HEK293 (cell line): ENCODE measurements at regions not wholly inside any gene's neighbourhood (a gene's known extent, or its start where the extent isn't known, plus 50 kb on each side); places are given as distances from the start of the nearest gene placed in this dataset.

Experiments used
- CTCF ChIA-PET: fragments of 350-600 bp; formaldehyde crosslinking; extraction: SDS; loops from one replicate; lab custom pipeline; 2021; ENCODE audit warnings: antibody characterized with exemption; lab: Yijun Ruan, JAX
- POLR2A ChIA-PET: fragments of 300-600 bp; formaldehyde crosslinking; extraction: SDS; loops from one replicate; lab custom pipeline; 2020; ENCODE audit warnings: antibody characterized with exemption, inconsistent platforms; lab: Yijun Ruan, JAX
- H3K27ac ChIP-seq: fragments of 200-500 bp; sonication (Bioruptor generic); 2 replicates; pipeline ENCODE4 v1.5.1; 2014; ENCODE audit warnings: low read depth, low read length, control low read depth, inconsistent platforms; ENCODE audit errors: extremely low read depth
- H3K36me3 ChIP-seq, 2 experiments: fragments of 200-500 bp in 1 of 2; sonication (Bioruptor generic) in 1 of 2; 1 replicate in 1 of 2; 2 replicates in 1 of 2; pipeline ENCODE4 v1.5.1; 2014 to 2017; ENCODE audit warnings: inconsistent platforms in 2 of 2, low read length in 2 of 2; ENCODE audit not compliant: control insufficient read depth in 2 of 2, insufficient read depth in 1 of 2
- H3K4me1 ChIP-seq: fragments of 200-500 bp; sonication (Bioruptor generic); 2 replicates; pipeline ENCODE4 v1.5.1; 2014; ENCODE audit warnings: mild to moderate bottlenecking, low read length, inconsistent platforms; ENCODE audit not compliant: control insufficient read depth, insufficient read depth
- H3K4me3 ChIP-seq: 2 replicates; pipeline ENCODE4 v1.5.1; 2011; ENCODE audit warnings: low read depth, mild to moderate bottlenecking, control low read depth, low read length, moderate library complexity
- H3K9me3 ChIP-seq: fragments of 200-500 bp; sonication (Bioruptor generic); 2 replicates; pipeline ENCODE4 v1.5.1; 2014; ENCODE audit warnings: low read depth, low read length, inconsistent platforms; ENCODE audit not compliant: control insufficient read depth, insufficient read depth
- BCL11A ChIP-seq: fragments of 450-650 bp; formaldehyde crosslinking; IDR thresholded peaks from 2 replicates; pipeline ENCODE4 v1.5.1; 2016; ENCODE audit warnings: low read depth, missing biosample characterization, missing genetic modification characterization
- KLF10 ChIP-seq: fragments of 450-650 bp; IDR thresholded peaks from 2 replicates; pipeline ENCODE4 v1.5.1; 2018; ENCODE audit warnings: missing biosample characterization, mild to moderate bottlenecking, missing genetic modification characterization
- ZBTB8A ChIP-seq: fragments of 450-650 bp; formaldehyde crosslinking; IDR thresholded peaks from 2 replicates; pipeline ENCODE4 v1.5.1; 2016; ENCODE audit warnings: missing biosample characterization, missing genetic modification characterization
- ZNF112 ChIP-seq: fragments of 450-650 bp; formaldehyde crosslinking; IDR thresholded peaks from 2 replicates; pipeline ENCODE4 v1.5.0; 2017; ENCODE audit warnings: missing biosample characterization, missing genetic modification characterization
- ZNF155 ChIP-seq: fragments of 450-650 bp; formaldehyde crosslinking; IDR thresholded peaks from 2 replicates; pipeline ENCODE4 v1.5.1; 2016; ENCODE audit warnings: missing biosample characterization, missing genetic modification characterization
- ZNF16 ChIP-seq: fragments of 450-650 bp; formaldehyde crosslinking; IDR thresholded peaks from 2 replicates; pipeline ENCODE4 v1.5.1; 2016; ENCODE audit warnings: low read depth, missing biosample characterization, missing genetic modification characterization
- ZNF26 ChIP-seq: fragments of 450-650 bp; formaldehyde crosslinking; IDR thresholded peaks from 2 replicates; pipeline ENCODE4 v1.5.1; 2016; ENCODE audit warnings: missing biosample characterization, missing genetic modification characterization
- ZNF335 ChIP-seq: fragments of 450-650 bp; formaldehyde crosslinking; conservative IDR thresholded peaks from 2 replicates; pipeline ENCODE4 v1.5.1; 2016; ENCODE audit warnings: missing biosample characterization, missing genetic modification characterization
- ZNF366 ChIP-seq: fragments of 450-650 bp; formaldehyde crosslinking; conservative IDR thresholded peaks from 2 replicates; pipeline ENCODE4 v1.5.1; 2016; ENCODE audit warnings: missing biosample characterization, missing genetic modification characterization
- ZNF514 ChIP-seq: fragments of 450-650 bp; formaldehyde crosslinking; IDR thresholded peaks from 2 replicates; pipeline ENCODE4 v1.5.1; 2016; ENCODE audit warnings: missing biosample characterization, missing genetic modification characterization
- ZNF623 ChIP-seq: fragments of 450-650 bp; formaldehyde crosslinking; IDR thresholded peaks from 2 replicates; pipeline ENCODE4 v1.5.1; 2016; ENCODE audit warnings: missing biosample characterization, missing genetic modification characterization
- ZNF626 ChIP-seq: fragments of 450-650 bp; sonication (Bioruptor Pico); formaldehyde crosslinking; IDR thresholded peaks from 2 replicates; pipeline ENCODE4 v1.5.1; 2018; ENCODE audit warnings: missing biosample characterization, missing genetic modification characterization, inconsistent platforms
- ZNF629 ChIP-seq: fragments of 450-650 bp; formaldehyde crosslinking; IDR thresholded peaks from 2 replicates; pipeline ENCODE4 v1.5.1; 2017; ENCODE audit warnings: missing biosample characterization, missing genetic modification characterization
- ZNF677 ChIP-seq: fragments of 450-650 bp; IDR thresholded peaks from 2 replicates; pipeline ENCODE4 v1.5.0; 2018; ENCODE audit warnings: missing biosample characterization, mild to moderate bottlenecking, missing genetic modification characterization, moderate library complexity
- ZNF76 ChIP-seq: fragments of 450-650 bp; formaldehyde crosslinking; IDR thresholded peaks from 2 replicates; pipeline ENCODE4; 2016; ENCODE audit warnings: low read depth, missing biosample characterization, missing genetic modification characterization, borderline replicate concordance
- TF ChIP-seq, protein P1 (sequence below): fragments of 450-650 bp; formaldehyde crosslinking; IDR thresholded peaks from 2 replicates; pipeline ENCODE4 v1.5.1; 2016; ENCODE audit warnings: missing biosample characterization, missing genetic modification characterization
- TF ChIP-seq, protein P2 (sequence below): fragments of 450-650 bp; formaldehyde crosslinking; IDR thresholded peaks from 2 replicates; pipeline ENCODE4 v1.5.1; 2016; ENCODE audit warnings: missing biosample characterization, missing genetic modification characterization
- TF ChIP-seq, protein P3 (sequence below): fragments of 450-650 bp; formaldehyde crosslinking; IDR thresholded peaks from 2 replicates; pipeline ENCODE4 v1.5.1; 2016; ENCODE audit warnings: missing biosample characterization, missing genetic modification characterization
- TF ChIP-seq, protein P4 (sequence below): fragments of 450-650 bp; formaldehyde crosslinking; IDR thresholded peaks from 2 replicates; pipeline ENCODE4 v1.5.1; 2016; ENCODE audit warnings: missing biosample characterization, missing genetic modification characterization
- TF ChIP-seq, protein P5 (sequence below): fragments of 450-650 bp; formaldehyde crosslinking; IDR thresholded peaks from 2 replicates; pipeline ENCODE4 v1.5.1; 2016; ENCODE audit warnings: missing biosample characterization, missing genetic modification characterization

DNA sequence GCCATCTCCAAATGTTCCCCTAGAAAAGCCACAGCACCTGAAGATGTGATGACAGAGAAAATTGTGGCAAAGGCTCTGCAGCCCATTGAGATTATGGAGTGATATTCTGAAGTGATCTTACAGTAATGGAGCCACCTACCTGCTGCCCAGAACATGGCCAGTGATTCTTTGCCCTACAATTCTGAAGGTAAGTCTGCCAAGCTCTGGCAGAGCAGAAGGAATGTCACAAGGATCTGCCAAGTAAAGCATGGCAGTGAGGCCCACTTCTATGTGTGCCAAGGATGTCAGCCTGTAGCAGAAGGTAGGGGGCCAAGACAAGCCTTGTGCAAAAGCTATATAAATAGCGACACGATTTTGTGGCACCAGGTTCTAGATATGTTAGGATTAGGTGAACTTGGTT, 155.1 kb downstream of the RND3 start:
- Histone ChIP-seq H3K9me3 (no peaks in the 10 kb centered on the region), H3K4me3 (no peak overlapping the region), H3K4me1 (no peaks in the 10 kb centered on the region), H3K27ac (no peak overlapping the region), H3K36me3 (no peaks in the 10 kb centered on the region)
- CTCF ChIA-PET: interaction anchor here (0.7 kb wide), 1 partner anchor 284 kb away, joined by 3 read pairs; no protein-coding TSS in a partner anchor
- POLR2A ChIA-PET: no interaction called here
- no peak for TF ChIP-seq ZNF514 (tag by site-specific recombination)
- TF ChIP-seq ZNF26 (tag by site-specific recombination): no peak
- no peak for TF ChIP-seq ZNF366
- TF ChIP-seq, protein P1, sequence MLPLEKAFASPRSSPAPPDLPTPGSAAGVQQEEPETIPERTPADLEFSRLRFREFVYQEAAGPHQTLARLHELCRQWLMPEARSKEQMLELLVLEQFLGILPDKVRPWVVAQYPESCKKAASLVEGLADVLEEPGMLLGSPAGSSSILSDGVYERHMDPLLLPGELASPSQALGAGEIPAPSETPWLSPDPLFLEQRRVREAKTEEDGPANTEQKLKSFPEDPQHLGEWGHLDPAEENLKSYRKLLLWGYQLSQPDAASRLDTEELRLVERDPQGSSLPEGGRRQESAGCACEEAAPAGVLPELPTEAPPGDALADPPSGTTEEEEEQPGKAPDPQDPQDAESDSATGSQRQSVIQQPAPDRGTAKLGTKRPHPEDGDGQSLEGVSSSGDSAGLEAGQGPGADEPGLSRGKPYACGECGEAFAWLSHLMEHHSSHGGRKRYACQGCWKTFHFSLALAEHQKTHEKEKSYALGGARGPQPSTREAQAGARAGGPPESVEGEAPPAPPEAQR (tag by site-specific recombination): no peak
- no peak for TF ChIP-seq ZNF623 (tag by site-specific recombination)
- no peak for TF ChIP-seq ZNF626
- no peak for TF ChIP-seq ZBTB8A (tag by site-specific recombination)
- TF ChIP-seq, all 188 proteins: peak for 0

- no peak overlapping the region for H3K27ac ChIP-seq
- TF ChIP-seq ZNF155 (no peak), ZNF629 (tag by site-specific recombination) (no peak), KLF10 (tag by site-specific recombination) (no peak), ZNF16 (no peak), ZNF112 (no peak), ZNF677 (tag by site-specific recombination) (no peak)
- TF ChIP-seq, protein P2, sequence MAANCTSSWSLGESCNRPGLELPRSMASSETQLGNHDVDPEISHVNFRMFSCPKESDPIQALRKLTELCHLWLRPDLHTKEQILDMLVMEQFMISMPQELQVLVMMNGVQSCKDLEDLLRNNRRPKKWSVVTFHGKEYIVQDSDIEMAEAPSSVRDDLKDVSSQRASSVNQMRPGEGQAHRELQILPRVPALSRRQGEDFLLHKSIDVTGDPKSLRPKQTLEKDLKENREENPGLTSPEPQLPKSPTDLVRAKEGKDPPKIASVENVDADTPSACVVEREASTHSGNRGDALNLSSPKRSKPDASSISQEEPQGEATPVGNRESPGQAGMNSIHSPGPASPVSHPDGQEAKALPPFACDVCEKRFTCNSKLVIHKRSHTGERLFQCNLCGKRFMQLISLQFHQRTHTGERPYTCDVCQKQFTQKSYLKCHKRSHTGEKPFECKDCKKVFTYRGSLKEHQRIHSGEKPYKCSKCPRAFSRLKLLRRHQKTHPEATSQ (tag by site-specific recombination): no peak
- TF ChIP-seq, protein P3, sequence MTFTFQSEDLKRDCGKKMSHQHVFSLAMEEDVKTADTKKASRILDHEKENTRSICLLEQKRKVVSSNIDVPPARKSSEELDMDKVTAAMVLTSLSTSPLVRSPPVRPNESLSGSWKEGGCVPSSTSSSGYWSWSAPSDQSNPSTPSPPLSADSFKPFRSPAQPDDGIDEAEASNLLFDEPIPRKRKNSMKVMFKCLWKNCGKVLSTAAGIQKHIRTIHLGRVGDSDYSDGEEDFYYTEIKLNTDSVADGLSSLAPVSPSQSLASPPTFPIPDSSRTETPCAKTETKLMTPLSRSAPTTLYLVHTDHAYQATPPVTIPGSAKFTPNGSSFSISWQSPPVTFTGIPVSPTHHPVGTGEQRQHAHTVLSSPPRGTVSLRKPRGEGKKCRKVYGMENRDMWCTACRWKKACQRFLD: no peak
- POLR2A ChIA-PET: no interaction called here
Observed at GRCh38 chr2:150327564-150328489, 159.6 kb downstream of the RND3 start.

GRCh38 chr2:150325656-150326314, 161.7 kb downstream of the RND3 start:
- Histone ChIP-seq H3K4me1 (no peaks in the 10 kb centered on the region), H3K4me3 (no peak overlapping the region), H3K36me3 (no peaks in the 10 kb centered on the region), H3K27ac (no peak overlapping the region), H3K9me3 (no peaks in the 10 kb centered on the region)
- CTCF ChIA-PET: no interaction called here
- POLR2A ChIA-PET: no interaction called here
- TF ChIP-seq, protein P4, sequence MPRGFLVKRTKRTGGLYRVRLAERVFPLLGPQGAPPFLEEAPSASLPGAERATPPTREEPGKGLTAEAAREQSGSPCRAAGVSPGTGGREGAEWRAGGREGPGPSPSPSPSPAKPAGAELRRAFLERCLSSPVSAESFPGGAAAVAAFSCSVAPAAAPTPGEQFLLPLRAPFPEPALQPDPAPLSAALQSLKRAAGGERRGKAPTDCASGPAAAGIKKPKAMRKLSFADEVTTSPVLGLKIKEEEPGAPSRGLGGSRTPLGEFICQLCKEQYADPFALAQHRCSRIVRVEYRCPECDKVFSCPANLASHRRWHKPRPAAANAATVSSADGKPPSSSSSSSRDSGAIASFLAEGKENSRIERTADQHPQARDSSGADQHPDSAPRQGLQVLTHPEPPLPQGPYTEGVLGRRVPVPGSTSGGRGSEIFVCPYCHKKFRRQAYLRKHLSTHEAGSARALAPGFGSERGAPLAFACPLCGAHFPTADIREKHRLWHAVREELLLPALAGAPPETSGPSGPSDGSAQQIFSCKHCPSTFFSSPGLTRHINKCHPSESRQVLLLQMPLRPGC (tag by site-specific recombination): no peak
- TF ChIP-seq, protein P5, sequence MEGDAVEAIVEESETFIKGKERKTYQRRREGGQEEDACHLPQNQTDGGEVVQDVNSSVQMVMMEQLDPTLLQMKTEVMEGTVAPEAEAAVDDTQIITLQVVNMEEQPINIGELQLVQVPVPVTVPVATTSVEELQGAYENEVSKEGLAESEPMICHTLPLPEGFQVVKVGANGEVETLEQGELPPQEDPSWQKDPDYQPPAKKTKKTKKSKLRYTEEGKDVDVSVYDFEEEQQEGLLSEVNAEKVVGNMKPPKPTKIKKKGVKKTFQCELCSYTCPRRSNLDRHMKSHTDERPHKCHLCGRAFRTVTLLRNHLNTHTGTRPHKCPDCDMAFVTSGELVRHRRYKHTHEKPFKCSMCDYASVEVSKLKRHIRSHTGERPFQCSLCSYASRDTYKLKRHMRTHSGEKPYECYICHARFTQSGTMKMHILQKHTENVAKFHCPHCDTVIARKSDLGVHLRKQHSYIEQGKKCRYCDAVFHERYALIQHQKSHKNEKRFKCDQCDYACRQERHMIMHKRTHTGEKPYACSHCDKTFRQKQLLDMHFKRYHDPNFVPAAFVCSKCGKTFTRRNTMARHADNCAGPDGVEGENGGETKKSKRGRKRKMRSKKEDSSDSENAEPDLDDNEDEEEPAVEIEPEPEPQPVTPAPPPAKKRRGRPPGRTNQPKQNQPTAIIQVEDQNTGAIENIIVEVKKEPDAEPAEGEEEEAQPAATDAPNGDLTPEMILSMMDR: no peak
- TF ChIP-seq ZNF76 (tag by site-specific recombination) (no peak), BCL11A (tag by site-specific recombination) (no peak), ZNF335 (tag by site-specific recombination) (no peak)

More at GRCh38 chr2:150327564-150328489, 159.6 kb downstream of the RND3 start:
- H3K4me1 ChIP-seq: no peaks in the 10 kb centered on the region
- H3K4me3 ChIP-seq: no peak overlapping the region
- no peaks in the 10 kb centered on the region for H3K36me3 ChIP-seq
- H3K9me3 ChIP-seq: no peaks in the 10 kb centered on the region
- CTCF ChIA-PET: no interaction called here
